HL-60 (cell line): ENCODE measurements at regions not wholly inside any gene's neighbourhood (a gene's known extent, or its start where the extent isn't known, plus 50 kb on each side); places are given as distances from the start of the nearest gene placed in this dataset.
A peak's percentile ranks its signal among the peaks of the same experiment; 100 is the strongest.

Source experiments
- DNase-seq, 2 experiments: peaks; one replicate each; pipeline ENCODE4 v3.0.0-alpha.2; 2010 to 2020; ENCODE audit warnings: low read depth in 1 of 2, low spot score in 1 of 2
- H3K27ac ChIP-seq: fragments of 250-450 bp; sonication (Bioruptor Pico); replicated peaks from 2 replicates; pipeline ENCODE4 v1.5.1; 2020; ENCODE audit warnings: mild to moderate bottlenecking, moderate library complexity
- H3K27me3 ChIP-seq: fragments of 250-450 bp; sonication (Bioruptor Pico); 2 replicates; pipeline ENCODE4 v1.5.1; 2021; ENCODE audit warnings: mild to moderate bottlenecking, moderate library complexity; ENCODE audit not compliant: insufficient read depth, poor library complexity, severe bottlenecking
- H3K4me3 ChIP-seq: replicated peaks from 2 replicates; pipeline ENCODE4 v1.5.1; 2011; ENCODE audit warnings: mild to moderate bottlenecking, control low read depth, low read length; ENCODE audit not compliant: insufficient read depth
- GABPA ChIP-seq: IDR thresholded peaks from 2 replicates; pipeline ENCODE4 v1.6.1; 2012; ENCODE audit warnings: low read depth
- POLR2AphosphoS5 ChIP-seq: IDR thresholded peaks from 2 replicates; pipeline ENCODE4 v1.6.1; 2012; ENCODE audit warnings: low read depth
- SPI1 ChIP-seq: IDR thresholded peaks from 2 replicates; pipeline ENCODE4 v1.6.1; 2012; ENCODE audit warnings: low read depth, mild to moderate bottlenecking, borderline replicate concordance
- TF ChIP-seq, protein P1 (sequence below): IDR thresholded peaks from 2 replicates; pipeline ENCODE4 v1.6.1; 2012; ENCODE audit warnings: low read depth; ENCODE audit not compliant: insufficient replicate concordance
- TF ChIP-seq, protein P2 (sequence below): IDR thresholded peaks from one replicate; pipeline ENCODE4 v1.5.1; 2011; ENCODE audit warnings: low read length, control low read depth, inconsistent platforms; ENCODE audit not compliant: insufficient read depth

DNA sequence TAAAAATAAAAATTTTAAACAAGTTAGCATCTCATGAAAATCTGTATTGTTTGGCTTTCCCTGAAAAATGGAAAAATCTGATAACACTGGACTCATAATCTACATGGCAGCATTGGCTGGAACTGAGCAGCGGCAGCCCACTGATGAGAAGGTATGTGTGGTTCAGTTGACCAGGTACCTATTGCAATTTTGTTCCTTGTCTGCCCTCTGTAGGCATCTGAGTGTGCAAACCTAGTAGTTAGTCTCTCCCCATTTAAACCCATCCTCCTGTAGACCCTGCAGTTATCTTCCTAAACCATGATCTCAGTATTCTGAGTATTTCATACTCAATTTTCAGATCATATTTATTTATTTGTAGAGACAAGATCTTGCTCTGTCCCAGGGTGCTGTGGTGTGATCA lies 59.4 kb upstream of the SERBP1 start:
- no peaks in the 10 kb centered on the region for H3K27me3 ChIP-seq
- DNase-seq, result peak in 1 of 2 experiments; percentile 5
- H3K27ac ChIP-seq, result no peak overlapping the region
- H3K4me3 ChIP-seq, result no peak overlapping the region
- TF ChIP-seq, protein P1, sequence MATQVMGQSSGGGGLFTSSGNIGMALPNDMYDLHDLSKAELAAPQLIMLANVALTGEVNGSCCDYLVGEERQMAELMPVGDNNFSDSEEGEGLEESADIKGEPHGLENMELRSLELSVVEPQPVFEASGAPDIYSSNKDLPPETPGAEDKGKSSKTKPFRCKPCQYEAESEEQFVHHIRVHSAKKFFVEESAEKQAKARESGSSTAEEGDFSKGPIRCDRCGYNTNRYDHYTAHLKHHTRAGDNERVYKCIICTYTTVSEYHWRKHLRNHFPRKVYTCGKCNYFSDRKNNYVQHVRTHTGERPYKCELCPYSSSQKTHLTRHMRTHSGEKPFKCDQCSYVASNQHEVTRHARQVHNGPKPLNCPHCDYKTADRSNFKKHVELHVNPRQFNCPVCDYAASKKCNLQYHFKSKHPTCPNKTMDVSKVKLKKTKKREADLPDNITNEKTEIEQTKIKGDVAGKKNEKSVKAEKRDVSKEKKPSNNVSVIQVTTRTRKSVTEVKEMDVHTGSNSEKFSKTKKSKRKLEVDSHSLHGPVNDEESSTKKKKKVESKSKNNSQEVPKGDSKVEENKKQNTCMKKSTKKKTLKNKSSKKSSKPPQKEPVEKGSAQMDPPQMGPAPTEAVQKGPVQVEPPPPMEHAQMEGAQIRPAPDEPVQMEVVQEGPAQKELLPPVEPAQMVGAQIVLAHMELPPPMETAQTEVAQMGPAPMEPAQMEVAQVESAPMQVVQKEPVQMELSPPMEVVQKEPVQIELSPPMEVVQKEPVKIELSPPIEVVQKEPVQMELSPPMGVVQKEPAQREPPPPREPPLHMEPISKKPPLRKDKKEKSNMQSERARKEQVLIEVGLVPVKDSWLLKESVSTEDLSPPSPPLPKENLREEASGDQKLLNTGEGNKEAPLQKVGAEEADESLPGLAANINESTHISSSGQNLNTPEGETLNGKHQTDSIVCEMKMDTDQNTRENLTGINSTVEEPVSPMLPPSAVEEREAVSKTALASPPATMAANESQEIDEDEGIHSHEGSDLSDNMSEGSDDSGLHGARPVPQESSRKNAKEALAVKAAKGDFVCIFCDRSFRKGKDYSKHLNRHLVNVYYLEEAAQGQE, result no peak
- no peak for TF ChIP-seq GABPA
- TF ChIP-seq, protein P2, sequence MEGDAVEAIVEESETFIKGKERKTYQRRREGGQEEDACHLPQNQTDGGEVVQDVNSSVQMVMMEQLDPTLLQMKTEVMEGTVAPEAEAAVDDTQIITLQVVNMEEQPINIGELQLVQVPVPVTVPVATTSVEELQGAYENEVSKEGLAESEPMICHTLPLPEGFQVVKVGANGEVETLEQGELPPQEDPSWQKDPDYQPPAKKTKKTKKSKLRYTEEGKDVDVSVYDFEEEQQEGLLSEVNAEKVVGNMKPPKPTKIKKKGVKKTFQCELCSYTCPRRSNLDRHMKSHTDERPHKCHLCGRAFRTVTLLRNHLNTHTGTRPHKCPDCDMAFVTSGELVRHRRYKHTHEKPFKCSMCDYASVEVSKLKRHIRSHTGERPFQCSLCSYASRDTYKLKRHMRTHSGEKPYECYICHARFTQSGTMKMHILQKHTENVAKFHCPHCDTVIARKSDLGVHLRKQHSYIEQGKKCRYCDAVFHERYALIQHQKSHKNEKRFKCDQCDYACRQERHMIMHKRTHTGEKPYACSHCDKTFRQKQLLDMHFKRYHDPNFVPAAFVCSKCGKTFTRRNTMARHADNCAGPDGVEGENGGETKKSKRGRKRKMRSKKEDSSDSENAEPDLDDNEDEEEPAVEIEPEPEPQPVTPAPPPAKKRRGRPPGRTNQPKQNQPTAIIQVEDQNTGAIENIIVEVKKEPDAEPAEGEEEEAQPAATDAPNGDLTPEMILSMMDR, result no peak
- no peak for TF ChIP-seq SPI1
- TF ChIP-seq POLR2AphosphoS5, result no peak

DNA sequence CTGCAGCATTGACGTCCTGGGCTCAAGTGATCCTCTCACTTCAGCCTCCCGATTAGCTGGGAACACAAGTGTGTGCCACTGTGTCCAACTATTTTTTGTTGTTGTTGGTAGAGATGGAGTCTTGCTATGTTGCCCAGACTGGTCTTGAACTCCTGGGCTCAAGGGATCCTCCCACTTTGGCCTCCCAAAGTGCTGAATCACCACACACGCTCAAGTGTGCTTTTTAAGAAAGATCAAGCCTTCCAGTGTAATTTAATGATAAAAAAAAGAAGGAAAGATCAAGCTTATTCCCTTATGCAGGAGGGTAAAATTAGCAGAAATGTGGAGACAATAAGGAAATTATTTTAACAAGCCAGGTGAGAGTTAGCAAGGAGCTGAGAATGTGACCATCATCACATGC lies 61.1 kb upstream of the SERBP1 start:
- H3K4me3 ChIP-seq, result no peak overlapping the region
- no peak for DNase-seq
- TF ChIP-seq, protein P2, result no peak
- TF ChIP-seq POLR2AphosphoS5, result no peak
- TF ChIP-seq GABPA, result no peak
- TF ChIP-seq, protein P1, result no peak
- no peak for TF ChIP-seq SPI1
- H3K27me3 ChIP-seq, result no peaks in the 10 kb centered on the region
- H3K27ac ChIP-seq, result no peak overlapping the region

DNA sequence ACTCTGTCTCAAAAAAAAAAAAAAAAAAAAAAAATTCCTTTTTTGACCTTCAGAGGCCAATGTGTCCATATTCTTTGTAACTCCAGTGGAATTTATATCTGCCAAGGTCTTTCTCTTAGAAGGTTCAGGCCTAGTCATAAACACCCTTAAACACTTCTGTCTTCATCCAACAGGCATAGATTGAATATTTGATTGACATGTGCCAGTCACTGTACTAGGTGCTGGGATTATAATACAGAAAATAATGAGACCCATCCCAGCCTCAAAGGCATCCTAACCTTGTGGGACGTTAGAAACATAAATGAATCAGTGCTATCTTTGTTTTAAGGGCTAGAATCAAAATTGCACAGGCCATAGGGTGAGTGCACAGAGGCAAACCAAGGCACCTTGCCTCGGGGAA lies 62.9 kb upstream of the SERBP1 start:
- Histone ChIP-seq H3K27ac (no peak overlapping the region), H3K27me3 (no peaks in the 10 kb centered on the region), H3K4me3 (no peak overlapping the region)
- DNase-seq, result no peak
- TF ChIP-seq GABPA (no peak), POLR2AphosphoS5 (no peak), SPI1 (no peak)
- TF ChIP-seq, protein P1, result no peak
- TF ChIP-seq, protein P2, result no peak
